IPS DF 19.7 (cell line): ENCODE measurements at regions not wholly inside any gene's neighbourhood (a gene's known extent, or its start where the extent isn't known, plus 50 kb on each side); places are given as distances from the start of the nearest gene placed in this dataset.
A peak's percentile ranks its signal among the peaks of the same experiment; 100 is the strongest.

ENCODE experiments used
- DNase-seq: peaks from one replicate; pipeline ENCODE4 v3.0.0-alpha.2; 2013; ENCODE audit warnings: low read depth, low spot score

DNA sequence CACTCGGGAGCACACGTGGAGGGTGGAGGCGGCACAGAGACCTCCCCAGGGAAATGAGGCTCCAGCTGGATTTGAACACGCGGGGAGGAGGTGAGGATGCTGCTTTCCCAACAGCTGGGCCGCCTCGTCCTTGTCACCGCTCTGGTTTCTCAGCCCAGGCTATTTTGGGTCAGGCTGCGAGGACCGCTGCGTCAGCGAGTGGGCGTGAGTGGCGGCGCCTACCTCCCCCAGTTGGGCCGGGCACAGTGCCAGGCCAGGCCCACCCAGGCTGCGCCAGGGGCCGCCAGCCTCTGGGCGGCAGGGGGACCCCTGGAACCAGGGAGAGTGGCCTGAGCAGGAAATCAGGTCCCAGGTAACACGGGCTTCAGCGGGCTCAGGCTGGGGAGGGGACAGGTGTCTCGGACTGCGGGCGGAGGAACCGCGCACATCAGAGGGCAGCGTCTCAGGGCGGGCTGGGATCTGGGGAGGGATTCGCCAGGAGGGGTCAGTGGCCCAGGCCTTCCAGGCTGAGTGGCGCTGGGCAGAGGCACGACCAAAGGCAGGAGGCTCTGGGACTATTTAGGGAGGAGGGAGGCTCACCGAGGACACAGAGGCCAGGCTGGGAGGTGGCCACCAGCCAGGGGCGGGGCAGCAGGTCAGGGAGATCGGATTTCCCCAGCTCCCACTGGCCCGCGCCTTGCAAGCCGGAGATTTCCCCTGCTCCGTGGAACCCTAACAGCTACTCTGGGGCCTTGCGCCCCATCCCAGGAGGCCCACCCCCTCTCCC is 125.2 kb upstream of the RET start:
- DNase-seq, result no peak

DNA sequence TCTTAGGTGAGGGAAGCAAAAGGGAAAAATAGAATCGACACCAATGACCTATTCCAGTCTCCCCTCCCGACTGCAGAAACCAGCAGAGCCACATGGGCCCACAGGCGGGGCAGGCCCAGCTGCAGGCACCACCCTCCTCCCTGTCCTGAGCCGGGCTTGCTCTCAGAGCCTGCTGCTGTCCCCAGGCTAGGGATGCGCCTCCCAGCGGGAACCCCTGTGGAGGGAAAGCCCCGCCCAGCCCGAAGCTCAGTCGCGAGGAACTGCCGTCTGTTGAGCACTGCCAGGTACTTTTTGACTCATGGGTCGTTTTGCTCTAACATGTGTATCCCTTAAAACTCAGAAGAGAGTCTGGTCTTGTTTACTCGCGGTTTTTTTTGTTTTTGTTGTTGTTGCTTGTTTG is 124.5 kb upstream of the RET start:
- peak; percentile 57 for DNase-seq

DNA sequence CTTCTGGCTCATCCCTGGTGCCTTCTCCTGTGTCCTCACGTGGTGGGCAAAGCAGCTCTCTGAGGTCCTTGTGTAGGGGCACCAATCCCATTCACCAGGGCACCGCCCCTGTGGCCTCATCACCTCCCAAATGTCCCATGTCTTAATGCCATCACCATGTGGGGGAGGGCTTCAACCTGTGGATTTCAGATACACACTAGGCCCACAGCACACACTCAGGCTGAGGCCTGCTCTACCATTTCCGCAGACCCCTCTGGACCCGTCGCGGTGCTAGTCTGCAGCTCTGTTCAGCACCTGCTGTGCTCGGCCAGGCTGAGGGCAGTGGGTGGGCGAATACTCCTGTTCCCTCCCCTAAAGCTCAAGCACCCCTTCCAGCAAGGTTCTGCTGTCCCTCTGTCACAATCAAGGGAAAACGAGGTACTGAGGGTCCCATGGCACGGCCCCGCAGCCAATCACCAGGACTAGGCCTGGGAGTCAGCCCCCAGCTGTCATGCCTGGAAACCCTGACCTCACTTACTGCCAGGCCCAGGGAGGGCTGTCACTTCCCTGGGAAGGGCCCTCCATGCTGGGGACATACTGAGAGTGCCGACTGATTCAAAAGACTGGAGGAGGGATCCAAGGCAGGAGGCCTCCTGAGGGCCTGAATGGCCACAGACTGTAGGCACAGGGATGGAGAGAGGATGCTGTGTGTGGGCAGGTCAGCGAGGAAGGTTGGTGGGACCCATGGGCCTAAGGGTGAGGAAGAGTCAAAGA is 123.8 kb upstream of the RET start:
- no peak for DNase-seq

DNA sequence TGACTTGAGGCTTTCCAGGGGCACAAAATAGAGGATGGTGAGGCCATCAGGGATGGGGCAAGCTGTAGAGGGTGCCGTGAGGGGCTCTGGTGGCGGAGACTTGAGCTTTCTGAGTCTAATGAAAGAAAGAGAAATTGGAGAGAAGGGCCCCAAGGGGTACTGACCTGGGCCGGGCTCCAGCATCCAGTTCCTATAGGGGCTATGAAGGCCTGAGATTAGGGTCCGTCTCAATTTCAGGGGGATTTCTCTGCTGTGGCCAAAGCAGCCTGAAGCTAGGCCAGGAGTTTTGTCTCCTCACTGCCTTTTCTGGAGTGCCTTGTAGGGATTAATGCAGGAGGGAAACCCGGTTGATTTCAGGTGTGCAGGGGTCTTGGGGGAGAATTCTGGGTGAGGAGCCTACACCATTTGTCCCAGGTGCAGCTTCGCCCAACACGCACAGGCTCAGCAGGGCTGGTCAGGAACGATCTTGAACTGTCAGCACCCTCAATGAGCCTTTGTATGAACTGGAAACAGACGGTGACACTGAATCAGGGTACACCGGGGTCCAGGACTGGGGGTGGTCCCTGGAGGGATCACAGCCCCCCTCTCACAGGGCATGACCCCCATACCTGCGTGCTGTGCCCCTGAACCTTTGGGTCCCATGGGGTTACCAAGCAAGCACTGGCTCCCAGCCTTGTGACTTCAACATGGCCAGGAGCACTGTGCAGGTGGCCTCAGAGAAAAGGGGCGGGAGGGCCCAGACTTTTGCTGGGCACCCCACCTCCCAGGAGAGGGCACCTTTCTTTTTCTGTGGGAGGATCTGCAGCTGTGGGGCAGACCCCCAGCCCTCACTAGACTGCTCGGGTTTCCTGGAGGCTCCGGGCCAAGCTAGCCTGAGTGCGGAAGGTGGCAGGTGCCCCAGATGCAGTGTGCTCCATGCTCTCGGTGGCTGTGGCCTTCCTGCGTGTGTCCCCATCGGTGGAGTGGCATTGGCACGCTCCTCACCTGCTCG is 122.9 kb upstream of the RET start:
- no peak for DNase-seq

DNA sequence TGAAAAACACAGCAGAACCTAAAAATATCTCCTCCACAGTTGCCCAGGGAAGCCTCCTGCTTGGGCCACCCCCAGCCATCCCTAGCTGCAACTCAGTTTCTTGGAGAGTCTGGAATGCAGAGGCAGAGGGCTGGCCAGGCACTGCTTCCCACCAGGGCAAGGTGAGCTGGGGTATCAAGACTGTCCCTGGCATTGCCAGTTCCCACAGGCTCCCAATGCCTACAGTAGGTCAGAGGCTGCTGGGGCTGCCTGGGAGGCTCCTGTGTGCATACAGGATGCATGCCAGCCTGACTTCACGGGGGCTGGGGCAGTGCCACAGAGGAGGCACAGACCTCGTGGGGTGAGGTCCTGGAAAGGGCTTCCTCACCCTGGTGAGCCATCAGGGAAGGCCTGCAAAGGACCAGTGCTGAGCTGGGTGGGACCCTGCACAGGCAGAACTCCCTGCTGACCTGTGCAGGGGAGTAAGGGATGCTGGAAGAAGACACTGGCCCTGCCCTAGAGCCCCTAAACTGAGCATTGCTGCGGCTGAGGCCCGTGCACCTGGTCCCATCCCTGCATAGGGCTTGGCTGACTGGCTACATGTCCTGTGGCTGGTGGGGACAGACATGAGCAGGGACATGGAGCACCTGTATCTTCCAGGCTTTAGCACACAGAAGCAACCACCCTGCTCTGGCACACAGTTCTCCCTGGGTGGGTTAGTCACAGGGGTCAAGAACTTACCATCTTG is 121.9 kb upstream of the RET start:
- no peak for DNase-seq

DNA sequence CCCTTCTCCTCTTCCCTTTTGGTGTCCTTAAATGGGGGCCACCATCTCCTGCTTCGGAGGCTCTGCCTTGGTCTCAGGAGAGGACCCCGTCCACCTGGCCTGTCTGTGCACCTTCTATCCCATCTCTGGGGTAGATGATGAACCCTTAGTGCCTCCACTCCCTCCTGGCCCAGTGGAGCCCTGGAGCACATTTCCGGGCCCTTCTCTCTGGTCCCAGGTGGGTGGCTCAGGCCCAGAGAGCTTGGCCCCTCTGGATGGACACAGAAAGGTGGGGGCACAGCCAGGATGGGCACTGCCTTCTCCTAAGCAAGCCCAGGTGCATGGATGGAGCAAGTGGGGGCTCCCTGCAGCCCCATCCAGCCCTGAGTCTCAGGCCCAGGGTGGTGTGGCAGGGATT is 121.4 kb upstream of the RET start:
- DNase-seq, result no peak

DNA sequence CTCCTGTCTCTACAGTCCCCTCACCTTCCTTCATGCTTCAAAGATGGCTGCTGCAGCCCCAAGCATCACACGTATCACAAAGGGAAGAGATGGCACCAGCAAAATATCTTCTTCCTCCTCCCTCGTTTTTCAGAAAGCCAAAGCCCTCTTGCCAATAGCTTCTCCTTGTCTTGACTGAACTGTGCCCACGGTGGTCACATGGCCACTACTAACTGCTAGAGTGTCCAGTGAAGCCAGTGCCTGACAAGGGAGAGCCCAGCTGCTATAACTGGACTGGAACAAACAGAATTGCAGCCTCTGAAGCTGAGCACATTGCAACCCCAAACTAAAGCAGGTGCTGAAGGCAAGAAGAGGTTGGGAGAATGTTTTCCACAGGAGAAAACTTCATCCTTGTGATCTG is 120.8 kb upstream of the RET start:
- no peak for DNase-seq

DNA sequence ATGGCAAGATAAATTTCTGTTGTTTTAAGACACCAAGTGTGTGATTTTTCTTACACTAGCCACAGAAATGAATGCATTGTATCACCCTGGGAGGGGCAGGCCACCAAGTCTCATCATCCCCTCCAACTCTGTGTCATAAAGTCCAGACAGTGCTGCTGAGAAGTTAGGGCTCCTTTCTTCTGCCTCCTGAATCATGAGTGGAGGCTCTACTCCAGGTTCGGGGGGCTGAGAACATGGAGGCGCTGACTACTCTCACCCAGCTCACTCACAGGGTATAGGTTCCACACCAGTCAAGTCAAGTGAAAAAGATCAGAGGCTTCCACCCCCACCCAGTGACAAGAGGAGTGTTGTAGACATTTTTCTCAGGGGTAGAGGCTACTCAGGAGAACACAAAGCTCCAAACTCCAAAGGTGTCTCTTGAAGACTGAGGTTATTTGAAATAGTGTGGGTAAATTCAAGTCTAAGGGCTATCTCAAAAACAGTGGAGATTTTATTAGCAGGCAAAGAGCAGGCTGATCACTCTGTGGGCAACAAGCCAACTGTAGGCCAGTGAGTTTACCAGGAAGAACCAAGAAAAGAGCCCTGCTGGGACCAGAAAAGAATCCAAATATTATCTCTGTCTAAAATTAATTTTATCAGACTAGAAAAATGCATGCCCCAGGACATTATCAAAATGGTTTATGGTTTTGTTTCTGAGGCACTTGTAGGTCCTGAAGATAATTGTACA is 118.6 kb upstream of the RET start:
- no peak for DNase-seq

DNA sequence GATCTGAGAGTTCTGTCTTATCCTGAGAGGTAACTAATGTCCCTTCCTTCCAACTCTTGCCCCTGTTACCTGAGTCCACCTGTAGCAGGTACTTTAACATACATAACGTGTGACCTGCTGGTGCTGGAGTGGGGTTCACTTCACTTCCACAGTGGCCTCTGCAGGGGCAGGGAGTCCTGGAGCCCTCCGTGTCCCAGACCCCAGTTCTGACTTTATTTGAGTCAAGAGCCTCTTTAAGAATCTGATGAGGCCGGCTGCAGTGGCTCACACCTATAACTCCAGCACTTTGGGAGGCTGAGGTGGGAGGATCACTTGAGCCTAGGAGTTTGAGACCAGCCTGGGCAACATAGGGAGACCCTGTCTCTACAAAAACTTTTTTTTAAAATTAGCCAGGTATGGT is 117.0 kb upstream of the RET start:
- DNase-seq, result no peak

DNA sequence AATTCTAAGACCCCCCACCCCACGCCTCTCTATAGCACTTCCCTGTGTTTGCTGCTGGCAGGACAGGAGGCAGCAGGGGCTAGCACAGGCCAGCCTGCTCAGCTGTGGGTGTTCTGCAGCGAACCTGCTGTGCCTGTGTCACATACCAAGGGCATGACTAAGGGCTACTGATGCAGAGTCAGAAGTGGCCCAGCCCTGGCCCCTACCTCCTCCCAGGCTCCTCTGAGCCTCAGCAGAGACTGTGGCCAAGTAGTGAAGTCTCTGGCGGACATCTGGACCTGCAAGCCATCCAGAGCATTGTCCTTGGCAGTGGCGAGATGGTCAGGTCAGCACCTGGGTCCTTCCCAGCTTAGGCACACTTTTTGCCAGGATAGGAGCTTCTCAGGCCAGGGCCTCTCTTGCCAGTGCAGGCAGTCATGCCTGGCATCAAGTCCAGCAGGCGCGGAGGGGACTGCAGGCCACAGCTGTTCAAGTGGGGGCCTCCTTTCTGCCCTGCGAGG is 116.3 kb upstream of the RET start:
- DNase-seq, result peak; percentile 50

DNA sequence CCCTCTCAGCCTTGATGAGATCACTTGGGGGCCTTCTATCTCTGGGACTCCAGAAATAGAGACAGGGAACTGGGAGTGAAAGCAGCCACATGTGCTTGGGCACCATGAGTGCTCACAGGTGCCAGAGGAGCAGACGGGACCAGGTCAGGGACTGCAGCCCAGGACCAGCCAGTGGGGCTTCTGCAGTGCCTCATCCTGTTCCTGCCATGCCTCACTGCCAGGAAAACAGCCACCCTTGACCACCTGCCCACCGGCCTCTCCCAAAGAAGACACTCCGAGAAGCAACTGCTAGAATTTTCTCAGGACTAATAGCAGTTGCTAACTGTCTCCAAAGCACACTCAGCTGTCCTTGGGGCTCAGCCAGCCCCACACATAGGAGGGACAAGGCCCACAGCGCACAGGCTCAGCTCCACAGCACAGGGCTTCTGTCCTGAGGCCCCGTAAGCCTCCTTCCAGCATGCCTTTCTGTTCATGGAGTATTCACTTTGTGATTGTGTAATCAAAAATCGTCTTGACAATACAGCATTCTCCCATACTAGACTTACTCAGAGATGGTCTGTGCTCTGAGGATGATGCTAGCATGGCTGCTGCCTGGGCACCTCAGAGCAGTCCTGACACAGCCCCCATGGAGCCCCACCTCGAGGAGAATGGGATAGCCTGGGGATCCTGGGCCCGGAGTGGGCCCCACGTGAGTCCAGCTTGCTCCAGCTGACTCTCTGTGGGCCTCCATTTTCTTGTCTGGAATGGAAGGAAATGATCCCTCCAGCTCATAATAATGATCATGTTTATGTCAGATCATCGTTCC is 115.7 kb upstream of the RET start:
- no peak for DNase-seq

DNA sequence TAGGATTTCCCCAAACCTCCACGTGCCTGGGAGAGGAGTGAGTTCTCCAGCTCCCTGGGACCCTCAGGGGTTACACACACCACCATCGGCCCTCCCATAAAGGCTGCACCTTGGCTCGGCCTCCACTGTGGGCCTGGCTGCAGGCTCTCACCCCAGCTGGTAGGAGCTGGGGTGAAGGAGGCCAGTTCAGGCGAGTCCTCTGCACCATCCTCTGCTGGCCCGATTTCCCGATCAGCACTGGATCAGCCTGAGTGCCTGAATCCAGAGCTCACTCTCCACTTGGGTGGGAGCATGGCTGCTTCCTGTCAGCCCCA is 115.1 kb upstream of the RET start:
- DNase-seq, result no peak

DNA sequence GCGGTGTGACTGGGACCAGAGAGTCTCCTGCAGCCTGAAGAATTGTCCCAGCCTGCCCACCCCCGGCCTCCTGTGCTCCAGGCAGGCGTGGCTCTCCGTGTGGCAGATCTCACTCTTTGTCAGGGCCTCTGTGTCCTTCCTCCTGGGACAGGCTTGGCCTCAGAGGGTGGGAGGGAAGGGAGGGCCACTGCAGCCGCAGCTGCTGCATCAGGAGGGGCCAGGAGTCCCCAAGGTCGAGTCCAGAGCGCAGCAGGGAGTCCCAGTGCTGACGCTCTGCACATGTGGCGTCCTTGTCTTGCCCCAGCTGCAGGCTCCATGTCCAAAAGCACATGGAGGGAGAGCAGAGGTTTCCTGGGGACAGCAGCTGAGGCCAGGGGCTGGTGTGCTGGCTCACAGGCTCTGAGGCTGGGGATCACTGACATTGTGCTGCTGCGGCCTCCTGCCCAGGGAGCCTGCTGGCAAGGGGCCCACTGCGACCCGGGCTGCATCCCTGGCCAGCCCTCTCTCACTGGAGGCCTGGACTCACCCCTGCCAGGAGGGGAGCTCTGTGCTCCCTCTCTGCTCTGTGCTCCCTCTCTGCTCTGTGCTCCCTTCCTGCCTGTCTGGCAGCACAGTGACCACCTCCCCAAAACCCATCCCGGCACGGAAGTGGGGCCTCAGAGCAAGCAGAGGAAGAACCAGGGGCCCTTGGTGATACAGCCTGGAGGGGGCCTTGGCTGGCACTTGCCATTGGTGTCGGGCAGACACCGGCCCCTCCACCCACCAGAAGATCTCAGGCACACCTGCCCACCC is 114.6 kb upstream of the RET start:
- DNase-seq, result no peak

DNA sequence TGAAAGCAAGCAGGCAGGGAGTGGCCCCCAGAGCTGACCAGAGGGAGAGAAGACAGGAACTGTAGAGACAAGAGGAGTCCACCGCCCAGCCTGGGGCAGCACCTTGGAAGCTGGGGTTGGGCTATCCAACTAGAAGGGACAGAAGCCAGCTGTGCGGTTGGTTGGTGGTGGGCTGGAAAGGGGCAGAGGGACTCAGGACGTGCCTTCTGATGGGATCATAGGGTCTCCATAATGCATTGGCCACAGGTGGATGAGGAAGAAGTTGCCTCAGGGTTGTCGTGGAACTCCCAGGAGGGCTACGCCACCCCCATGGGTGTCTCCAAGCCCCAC is 114.0 kb upstream of the RET start:
- no peak for DNase-seq

DNA sequence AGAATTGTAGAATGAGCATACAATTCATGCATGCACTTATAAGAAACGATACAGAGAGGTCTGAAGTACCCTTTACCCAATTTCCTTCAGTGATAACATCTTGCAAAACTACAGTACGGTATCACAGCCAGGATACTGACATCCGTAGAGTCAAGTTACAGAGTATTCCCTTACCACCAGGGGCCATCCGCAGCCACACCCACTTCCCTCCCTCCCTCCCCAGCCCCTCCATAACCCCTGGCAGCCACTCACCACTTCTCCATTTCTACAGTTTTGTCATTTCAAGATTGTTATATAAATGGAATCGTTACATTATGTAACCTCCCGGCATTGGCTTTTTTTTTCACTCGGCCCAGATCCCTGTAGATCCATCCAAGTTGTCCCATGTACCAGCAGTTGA is 113.6 kb upstream of the RET start:
- DNase-seq, result no peak

DNA sequence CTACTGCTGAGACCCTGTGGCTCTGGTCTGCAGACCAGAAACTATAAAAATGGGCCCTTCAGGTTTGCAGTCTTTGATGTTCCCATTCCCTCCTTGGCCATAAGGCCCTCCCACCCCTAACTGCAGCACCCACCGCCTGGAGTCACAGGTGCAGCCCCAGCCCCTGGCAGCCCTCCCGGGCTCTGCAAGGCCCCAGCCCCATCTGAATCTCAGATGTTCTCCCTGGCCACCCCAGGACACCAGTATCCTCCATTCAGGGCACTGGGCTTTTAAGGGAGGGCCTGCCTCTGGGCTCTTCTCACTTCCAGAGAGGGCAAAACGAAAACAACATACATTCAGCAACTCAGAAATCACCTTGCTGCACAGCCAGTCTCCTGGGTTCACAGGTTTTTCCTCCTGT is 107.7 kb upstream of the RET start:
- DNase-seq, result no peak

DNA sequence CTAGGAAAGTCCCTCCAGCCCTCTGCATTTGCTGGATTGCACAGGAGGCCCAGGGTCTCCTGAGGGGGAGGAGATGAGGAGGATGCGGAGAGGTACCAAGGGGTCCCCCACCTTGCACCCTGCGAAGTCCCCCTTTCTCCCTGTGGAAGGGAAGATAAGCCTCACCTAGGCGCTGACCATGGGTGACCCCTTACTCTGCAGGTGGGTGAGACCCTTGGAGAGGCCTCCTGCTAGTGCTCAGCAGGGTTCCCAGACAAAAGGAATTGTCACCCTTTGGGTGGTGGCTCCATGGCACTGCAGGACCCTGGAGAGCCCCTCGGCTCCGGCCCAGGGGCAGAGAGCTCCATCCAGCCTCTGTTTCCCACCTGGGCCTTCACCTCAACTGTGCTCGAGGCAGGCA is 107.0 kb upstream of the RET start:
- no peak for DNase-seq

DNA sequence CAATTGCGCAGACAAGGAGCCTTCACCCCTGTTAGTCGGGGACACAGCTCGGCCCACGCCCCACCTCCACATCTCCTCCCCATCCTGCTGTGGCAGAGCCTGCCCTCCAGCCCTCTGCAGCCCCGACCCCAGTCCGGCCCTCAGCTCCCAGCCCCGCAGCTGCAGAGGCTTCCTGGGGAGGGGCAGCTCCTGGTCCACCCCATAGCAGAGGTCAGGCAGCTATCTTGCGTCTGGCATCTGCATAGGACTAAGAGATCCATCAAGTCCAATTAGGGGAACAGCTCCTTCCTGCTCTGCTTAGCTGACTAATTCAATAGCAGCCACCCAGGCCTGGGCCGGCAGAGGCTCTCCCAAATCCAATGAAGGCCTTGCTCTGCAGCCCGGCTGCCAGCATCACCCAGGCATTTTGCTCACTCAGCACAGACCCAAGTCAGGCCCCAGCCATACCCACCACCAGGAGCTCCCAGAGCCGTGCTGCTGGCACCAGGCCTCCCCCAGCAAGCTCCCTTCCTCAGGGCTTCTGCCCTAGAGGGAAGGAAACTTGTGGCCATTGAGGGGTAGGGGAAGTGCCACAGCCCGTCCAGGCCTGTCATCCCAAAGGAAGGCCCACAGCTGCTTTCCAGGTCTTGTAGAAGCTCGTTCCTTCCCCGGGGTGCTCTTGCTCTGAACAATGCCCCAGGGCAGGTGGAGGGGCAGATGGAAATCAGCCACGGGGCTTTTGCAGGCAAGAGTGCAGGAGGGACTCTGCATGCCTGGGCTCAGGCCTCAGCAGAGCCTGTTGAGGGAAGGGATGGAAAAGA is 106.2 kb upstream of the RET start:
- no peak for DNase-seq

DNA sequence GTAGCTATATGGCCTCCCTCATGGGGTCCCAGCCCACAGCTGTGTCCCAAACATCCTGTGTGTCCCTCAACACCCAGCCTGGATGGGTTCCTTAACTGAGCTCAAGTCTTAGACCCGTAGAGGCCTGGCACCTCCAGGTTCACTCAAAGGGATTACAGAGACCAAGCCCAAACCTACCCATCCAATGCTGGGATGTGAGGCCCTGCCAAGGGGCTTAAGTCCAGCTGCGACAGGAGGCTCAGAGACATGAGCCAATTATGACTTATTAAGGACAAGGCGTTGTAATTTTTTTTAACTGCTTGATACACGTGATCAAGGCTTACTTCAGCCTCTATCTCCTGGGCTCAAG is 105.6 kb upstream of the RET start:
- no peak for DNase-seq
